ENCODE measurements at regions not wholly inside any gene's neighbourhood (a gene's known extent, or its start where the extent isn't known, plus 50 kb on each side); places are given as distances from the start of the nearest gene placed in this dataset.
"Not testable (repeated sequence)": the region's sequence is repeated elsewhere in the genome, so short reads cannot be mapped to it uniquely, and the experiment has no call there.

DNA sequence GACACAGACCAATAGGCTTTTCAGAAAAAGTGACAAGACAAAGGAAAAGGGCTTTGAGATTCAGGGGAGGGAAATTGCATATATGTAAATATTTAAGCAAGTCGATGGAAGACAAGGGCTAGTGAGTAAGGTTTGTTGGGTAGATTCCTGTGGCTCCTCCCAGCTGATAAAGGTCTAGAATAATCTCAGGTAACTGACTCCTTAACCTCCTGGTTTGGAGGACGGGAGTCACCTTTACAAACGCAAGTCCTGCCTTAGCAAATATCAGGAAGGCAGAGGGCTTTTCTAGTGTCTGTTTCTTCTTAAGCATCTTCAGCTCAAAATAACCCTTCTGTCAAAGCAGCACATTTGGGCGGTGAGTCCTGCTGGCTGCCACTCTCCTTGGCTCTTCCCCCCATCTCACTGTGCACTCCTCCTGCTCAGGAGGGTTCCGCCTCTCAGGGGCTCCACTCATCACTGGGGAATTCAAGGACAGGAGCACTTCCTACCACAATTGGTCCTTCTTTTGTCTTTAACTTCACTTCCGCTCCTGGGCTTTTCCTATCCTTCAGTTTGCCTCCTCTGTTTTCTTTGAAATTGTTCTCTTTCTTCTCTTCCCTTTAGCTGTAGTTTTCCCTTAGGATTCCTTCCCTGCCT, 496.3 kb upstream of the KLF6 start:
- intact Hi-C loops (cut with DNase I; ENCODE audit: low total_unique reads), result loop anchor here (5.0 kb wide), 1 partner anchor 61 kb away; no protein-coding TSS in a partner anchor

GRCh38 chr10:4280461-4281189, 495.6 kb upstream of the KLF6 start:
- no peaks in the 10 kb centered on the region for H3K9me3 ChIP-seq
- no peaks in the 10 kb centered on the region for H3K36me3 ChIP-seq
- no peak for TF ChIP-seq CTCF (IDR thresholded peaks at IDR 0.05)
- intact Hi-C loops (cut with DNase I; ENCODE audit: low total_unique reads), result loop anchor here (5.0 kb wide), 1 partner anchor 62 kb away; no protein-coding TSS in a partner anchor
- peak overlapping the region; percentile 77 to 83 for H3K27ac ChIP-seq
- DNase-seq, result no peak
- H3K27me3 ChIP-seq, result no peaks in the 10 kb centered on the region
- H3K4me3 ChIP-seq, result no peak overlapping the region
- H3K4me1 ChIP-seq, result peaks cover 4 to 69% (median 61%) of the 10 kb centered on the region in 4 donors

More for the DNA sequence above, 496.3 kb upstream of the KLF6 start:
- no peak overlapping the region for H3K4me3 ChIP-seq
- H3K27ac ChIP-seq, result peak overlapping the region; percentile 77 to 83
- H3K9me3 ChIP-seq, result no peaks in the 10 kb centered on the region
- no peak for TF ChIP-seq CTCF (IDR thresholded peaks at IDR 0.05)
- H3K36me3 ChIP-seq, result no peaks in the 10 kb centered on the region
- DNase-seq, result no peak
- H3K27me3 ChIP-seq, result no peaks in the 10 kb centered on the region
- peaks cover 4 to 76% (median 61%) of the 10 kb centered on the region in 4 donors for H3K4me1 ChIP-seq

- no peak for DNase-seq
- TF ChIP-seq CTCF (IDR thresholded peaks at IDR 0.05), result no peak
- H3K27me3 ChIP-seq, result no peaks in the 10 kb centered on the region
- no peaks in the 10 kb centered on the region for H3K36me3 ChIP-seq
- no peak overlapping the region for H3K4me3 ChIP-seq
- no peaks in the 10 kb centered on the region for H3K9me3 ChIP-seq
- H3K27ac ChIP-seq, result peak overlapping the region; percentile 77 to 83
- intact Hi-C loops (cut with DNase I; ENCODE audit: low total_unique reads), result loop anchor here (5.0 kb wide), 1 partner anchor 63 kb away; no protein-coding TSS in a partner anchor
- peaks cover 4 to 60% (median 56%) of the 10 kb centered on the region in 4 donors for H3K4me1 ChIP-seq
These were observed 494.6 kb upstream of the KLF6 start for GRCh38 chr10:4279655-4280054.

- no peaks in the 10 kb centered on the region for H3K9me3 ChIP-seq
- peak overlapping the region in 1 of 2 donors; percentile 77 for H3K27ac ChIP-seq
- H3K36me3 ChIP-seq, result no peaks in the 10 kb centered on the region
- H3K27me3 ChIP-seq, result no peaks in the 10 kb centered on the region
- intact Hi-C loops (cut with DNase I; ENCODE audit: low total_unique reads), result no loop called here
- H3K4me1 ChIP-seq, result peaks cover 4 to 46% (median 43%) of the 10 kb centered on the region in 4 donors
- TF ChIP-seq CTCF (IDR thresholded peaks at IDR 0.05), result no peak
- no peak overlapping the region for H3K4me3 ChIP-seq
- no peak for DNase-seq
These were observed 493.2 kb upstream of the KLF6 start for GRCh38 chr10:4278186-4278585.

GRCh38 chr10:4276151-4276550, 491.1 kb upstream of the KLF6 start:
- no peak for DNase-seq
- no peaks in the 10 kb centered on the region for H3K27me3 ChIP-seq
- H3K9me3 ChIP-seq, result no peaks in the 10 kb centered on the region
- no peak for TF ChIP-seq CTCF (IDR thresholded peaks at IDR 0.05)
- intact Hi-C loops (cut with DNase I; ENCODE audit: low total_unique reads), result no loop called here
- no peak overlapping the region for H3K4me3 ChIP-seq
- peaks cover 4 to 37% (median 32%) of the 10 kb centered on the region in 4 donors for H3K4me1 ChIP-seq
- no peak overlapping the region for H3K27ac ChIP-seq
- no peaks in the 10 kb centered on the region for H3K36me3 ChIP-seq

DNA sequence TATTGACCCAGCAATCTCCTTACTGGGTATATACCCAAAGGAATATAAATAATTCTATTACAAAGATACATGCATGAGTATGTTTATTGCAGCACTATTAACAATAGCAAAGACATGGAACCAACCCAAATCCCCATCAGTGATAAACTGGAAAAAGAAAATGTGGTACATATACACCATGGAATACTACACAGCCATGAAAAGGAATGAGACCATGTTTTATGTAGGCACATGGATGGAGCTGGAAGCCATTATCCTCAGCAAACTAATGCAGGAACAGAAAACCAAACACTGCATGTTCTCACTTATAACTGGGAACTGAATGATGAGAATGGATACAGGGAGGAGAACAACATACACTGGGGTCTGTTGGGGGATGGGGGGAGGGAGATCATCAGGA, 489.7 kb upstream of the KLF6 start:
- intact Hi-C loops (cut with DNase I; ENCODE audit: low total_unique reads); DNase-seq: not testable (repeated sequence)
- peaks cover 0 to 36% (median 28%) of the 10 kb centered on the region in 4 donors for H3K4me1 ChIP-seq

More for the DNA sequence above, 489.7 kb upstream of the KLF6 start:
- not testable (repeated sequence) for H3K27ac ChIP-seq, H3K4me3 ChIP-seq, H3K9me3 ChIP-seq, H3K27me3 ChIP-seq, H3K36me3 ChIP-seq
